GM19043 (cell line): ENCODE measurements at regions not wholly inside any gene's neighbourhood (a gene's known extent, or its start where the extent isn't known, plus 50 kb on each side); places are given as distances from the start of the nearest gene placed in this dataset.
"Not testable (repeated sequence)": the region's sequence is repeated elsewhere in the genome, so short reads cannot be mapped to it uniquely, and the experiment has no call there.

Experiments
- ATAC-seq: cut with Tn5 transposase; IDR thresholded peaks from one replicate; pipeline ENCODE4 v1.9.1; 2021; ENCODE audit warnings: low read depth; ENCODE audit not compliant: unreplicated experiment

DNA sequence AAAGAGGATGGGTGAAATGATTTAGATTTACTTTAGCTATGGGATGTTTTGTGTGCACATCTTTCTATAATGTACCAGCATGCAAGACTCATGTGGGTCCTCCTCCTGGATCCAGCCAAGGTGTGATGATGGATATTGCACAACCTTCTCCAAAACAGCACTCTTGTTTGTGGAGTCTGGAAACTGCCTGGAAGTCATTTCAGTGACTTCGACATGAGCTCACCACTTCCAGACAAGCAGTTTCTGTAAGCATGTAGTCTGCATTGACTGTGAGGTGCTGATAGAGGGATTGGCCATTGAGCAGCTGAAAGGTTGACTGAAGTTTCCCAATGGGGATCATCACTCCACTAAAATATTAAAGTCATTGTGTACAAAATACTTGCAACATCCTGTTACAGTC, 154.0 kb downstream of the TRIB2 start:
- no peak for ATAC-seq

DNA sequence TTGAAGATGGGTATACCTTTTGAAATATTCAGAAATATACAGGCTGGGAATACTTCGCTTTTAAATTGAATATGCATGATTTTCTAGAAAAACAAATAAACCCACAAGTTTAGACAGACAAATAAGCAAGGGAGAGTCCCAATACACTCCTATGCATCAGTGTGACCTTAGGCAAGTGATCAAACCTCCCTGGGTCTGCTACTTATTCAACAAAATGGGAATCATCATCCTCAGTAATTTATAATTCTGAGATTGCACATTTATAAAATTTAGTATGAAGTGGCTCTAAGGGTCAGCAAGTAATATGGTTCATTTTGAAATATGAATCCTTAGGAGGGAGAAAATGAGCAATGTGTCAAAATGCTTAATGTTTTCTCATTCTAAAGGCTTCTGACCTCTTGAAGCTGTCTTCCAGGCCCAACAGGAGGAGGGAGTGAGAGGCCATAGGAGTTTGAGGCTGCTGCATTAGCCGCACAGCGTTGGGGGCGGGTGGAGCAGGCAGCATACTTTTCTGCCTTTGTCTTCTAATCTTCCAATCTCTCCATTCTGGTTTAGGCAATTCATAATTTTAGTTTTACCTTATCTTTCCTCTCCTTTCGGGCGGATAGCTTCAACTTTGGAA, 155.1 kb downstream of the TRIB2 start:
- no peak for ATAC-seq

DNA sequence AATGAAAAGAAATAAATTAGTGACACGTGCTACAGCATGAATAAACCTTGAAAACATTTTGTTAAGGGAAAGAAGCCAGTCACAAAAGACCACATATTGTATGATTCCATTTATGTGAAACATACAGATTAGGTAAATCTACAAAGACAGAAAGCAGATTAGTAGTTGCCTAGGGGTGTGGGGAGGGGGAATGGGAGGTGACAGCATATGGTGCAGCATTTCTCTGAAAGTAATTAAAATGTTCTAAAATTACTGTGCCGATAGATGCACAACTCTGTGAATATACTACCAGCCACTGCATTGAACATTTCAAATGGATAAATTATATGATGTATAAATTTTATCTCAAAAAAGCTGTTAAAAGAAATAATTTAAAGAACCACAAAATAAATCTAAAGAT, 161.0 kb downstream of the TRIB2 start:
- ATAC-seq: no peak

DNA sequence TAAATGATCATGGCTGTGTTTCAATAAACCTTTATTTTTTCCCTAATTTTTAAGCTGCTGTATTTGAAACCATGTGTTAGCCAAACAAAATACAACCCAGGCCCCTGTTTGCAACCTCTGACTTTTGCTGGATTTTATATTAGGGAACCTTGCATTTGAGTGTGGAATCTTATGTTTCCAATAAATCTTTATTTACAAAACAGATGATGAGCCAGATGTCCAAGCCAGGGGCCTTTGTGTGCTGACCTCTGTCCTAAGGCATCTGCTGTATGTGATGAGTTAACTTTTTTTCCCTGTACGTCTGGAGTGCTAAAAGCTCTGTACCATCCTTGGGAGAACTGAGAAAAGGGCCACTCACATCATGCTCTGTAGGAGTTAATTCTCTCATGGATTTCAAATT, 162.9 kb downstream of the TRIB2 start:
- no peak for ATAC-seq

DNA sequence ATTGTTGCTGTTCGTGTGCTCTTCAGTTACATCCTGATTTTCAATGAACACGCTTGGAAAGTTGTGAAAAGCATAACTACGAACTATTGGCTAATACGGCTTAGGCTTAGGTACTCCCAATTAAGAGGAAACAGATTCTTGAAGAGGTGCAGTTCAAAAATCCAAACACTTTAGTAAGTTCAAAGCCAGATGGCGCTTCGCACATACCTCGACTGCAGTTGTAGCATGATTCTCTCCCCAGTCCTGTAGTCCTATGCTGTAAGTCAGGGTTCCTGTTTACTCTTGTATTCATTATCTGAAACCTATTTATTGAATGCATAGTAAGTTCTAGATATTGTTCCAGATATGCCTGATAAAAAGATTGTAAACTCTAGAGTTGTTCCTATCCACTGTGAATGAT, 165.2 kb downstream of the TRIB2 start:
- no peak for ATAC-seq

DNA sequence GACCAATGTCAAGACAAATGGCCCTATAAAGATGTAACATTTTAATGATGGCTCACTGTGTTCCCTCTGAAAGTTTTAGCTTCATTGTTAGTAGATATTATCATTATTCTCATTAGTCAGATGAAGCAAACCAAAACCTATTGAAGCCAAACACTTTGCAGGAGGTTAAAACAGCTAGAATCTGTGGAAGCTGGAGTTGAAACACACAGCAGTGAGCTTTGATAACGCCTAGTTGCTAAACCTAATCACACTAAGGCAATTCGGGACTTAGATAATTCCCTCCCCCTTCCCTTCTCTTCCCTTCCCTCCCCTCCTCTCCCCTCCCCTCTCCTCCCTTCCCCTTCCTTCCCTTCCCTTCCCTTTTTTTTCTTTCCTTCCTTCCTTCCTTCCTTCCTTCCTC, 165.7 kb downstream of the TRIB2 start:
- no peak for ATAC-seq

DNA sequence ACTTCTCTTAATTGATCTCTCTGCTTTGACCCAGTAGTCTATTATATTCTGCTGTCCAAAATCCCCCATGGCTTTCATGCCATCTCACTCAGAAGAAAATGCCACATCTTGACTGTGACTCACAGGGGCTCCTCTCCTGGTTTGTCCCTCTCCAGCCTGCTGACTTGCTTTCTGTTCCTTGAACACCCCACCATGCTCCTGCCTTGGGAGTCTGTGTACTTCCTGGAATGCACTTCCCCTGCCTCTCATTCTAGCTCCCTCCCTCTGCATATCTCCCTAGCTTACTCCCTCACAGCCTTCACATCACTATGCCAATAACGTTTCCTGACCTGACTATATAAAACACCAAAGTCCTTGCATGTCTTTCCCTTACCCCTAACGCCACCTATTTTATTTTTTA, 167.2 kb downstream of the TRIB2 start:
- no peak for ATAC-seq

DNA sequence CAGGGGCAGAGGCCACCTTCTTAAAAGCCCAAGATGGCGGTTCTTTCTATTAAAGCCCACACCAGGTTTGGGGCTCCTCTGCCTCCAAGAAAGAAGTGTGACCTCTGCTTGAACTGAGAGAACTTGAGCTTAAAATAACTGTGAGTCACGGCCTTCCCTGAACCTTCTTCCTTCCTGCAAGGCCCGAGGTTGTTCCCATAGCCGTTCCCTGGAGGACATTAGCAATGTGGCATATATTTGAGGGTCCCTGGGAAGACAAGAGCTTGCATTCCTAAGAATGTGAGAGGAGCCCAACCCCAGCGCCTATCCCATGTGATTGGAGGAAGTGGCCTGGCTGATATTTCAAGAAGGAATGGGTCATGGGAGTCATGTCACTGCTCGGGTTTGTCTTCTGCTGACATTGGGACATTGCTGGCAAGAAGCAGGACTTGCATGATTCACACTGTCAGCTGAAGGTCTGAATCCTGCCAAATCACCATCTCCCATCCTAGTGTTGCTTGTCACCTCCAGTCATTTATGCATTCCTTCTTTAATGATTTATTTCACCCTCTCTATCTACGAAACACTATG, 168.1 kb downstream of the TRIB2 start:
- ATAC-seq: no peak

DNA sequence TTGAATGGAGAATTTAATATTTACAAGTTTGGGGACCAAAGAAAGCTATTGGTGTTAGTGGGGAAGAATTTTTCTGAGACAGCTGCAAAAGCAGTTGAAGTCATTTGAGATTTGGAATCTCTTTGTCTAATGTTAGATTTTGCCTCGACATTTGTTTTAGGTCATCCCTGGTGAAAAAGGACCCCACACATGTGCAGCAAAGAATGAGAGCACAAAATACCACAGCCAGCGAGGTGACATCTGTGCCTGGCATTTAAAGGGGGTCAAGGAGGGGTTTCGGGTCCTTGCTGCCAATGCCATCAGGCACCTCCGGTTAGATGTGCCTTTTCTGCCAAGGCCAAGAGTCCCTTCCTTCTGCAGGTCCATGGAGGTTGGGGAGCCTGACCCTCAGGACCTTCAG, 173.3 kb downstream of the TRIB2 start:
- no peak for ATAC-seq

DNA sequence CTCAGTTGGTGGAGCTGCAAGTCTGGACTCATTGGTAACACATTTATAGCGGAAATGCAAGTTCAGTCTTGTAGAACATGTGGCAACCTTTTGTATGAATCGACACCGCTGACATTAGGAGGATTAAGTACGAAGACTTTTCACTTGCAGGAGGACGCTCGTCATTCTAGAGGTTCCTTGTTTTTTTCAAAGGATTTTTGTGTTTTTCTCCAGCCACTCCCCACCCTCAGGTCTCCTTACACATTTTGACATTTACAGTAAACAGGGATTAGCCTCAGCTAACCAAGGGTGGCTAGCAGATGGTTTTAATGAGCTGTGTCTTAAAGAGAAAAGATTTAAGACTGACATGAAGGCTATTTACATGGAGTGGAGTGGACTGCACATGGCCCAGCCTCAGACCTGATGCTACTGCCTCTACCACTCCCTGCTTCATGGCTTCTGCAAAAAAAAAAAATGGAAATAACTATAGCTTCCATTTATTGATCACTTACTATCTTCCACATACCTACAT, 173.8 kb downstream of the TRIB2 start:
- no peak for ATAC-seq

DNA sequence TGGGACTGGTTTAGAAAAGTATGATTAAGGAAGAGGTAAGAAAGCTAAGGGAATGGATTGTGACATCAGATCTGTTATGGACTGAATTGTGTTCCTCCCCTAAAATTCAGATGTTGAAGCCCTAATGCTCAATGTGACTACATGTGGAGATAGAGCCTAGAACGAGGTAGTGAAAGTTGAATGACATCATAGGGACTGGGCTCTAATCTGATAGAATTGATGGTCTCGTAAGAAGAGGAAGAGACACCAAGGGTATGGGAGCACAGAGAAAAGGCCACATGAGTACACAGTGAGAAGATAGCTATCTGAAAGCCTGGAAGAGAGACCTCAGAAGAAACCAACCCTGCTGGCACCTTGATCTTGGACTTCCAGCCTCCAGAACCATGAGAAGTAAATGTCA, 178.3 kb downstream of the TRIB2 start:
- ATAC-seq: no peak

DNA sequence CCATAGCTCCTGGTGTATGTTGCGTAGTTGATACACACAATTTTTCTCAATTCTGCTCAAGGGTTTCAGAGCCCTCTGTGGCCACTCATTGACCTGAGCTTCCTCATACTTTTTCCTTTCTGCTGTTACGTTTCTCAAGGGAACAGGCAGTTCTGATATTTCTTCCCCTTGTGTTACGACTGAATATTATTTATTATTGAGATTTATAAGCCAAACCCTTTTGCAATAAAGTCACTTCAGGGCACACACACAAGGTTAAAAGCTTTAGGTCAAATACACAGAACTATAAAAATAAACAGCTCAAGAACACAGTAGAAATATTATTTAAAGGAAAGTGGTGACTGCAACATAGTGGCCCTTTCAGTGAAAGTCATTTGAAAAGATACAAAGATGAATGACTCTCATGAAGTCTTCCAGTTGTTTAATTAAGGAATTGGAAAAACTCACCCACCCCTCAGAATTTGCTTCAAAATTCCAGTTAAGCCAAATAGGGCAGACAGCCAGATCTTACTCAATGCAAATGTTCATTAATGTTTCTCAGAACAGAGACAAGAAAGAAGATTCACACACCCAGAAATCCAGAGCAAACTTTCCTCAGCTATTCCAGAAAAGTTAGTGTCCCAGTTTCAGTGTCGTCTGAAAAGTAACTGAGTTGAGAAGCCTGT, 179.7 kb downstream of the TRIB2 start:
- ATAC-seq: no peak

DNA sequence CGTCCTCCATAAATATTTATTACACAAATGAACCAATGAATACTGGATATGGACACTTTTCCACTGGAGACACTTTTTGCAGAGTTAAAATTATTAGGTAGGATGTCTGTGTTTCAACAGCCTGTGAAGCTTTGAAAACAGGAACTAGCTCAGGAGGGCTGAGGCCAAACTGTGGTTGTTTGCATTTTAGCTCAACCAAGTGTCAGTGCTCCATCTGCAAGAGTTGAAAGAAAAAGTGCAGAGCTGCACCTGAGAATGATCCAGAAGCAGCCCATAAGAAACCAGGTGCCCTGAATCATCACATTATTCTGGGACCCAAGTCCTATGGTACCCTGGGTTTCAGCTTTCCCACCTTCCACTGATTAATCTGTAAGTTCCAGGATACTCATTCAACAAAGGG, 180.4 kb downstream of the TRIB2 start:
- no peak for ATAC-seq

DNA sequence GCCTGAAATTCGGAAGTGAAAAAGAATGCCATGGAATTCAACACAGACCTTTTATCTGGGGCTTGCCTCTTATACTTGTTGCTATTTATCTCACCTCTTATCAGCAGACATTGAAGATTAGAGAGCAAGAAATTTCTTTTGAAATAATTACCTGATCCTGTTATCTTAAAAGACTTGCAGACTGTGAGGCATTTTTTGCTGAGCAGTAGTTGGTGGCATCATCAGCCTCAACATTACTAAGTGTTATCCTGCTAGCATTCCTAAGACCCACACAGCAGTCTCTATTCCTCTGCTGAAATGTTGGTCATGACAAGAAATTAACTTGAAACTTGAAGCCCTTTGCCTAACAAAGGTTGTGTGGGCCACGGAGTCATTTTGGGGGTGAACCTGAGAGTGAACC, 186.5 kb downstream of the TRIB2 start:
- ATAC-seq: no peak

DNA sequence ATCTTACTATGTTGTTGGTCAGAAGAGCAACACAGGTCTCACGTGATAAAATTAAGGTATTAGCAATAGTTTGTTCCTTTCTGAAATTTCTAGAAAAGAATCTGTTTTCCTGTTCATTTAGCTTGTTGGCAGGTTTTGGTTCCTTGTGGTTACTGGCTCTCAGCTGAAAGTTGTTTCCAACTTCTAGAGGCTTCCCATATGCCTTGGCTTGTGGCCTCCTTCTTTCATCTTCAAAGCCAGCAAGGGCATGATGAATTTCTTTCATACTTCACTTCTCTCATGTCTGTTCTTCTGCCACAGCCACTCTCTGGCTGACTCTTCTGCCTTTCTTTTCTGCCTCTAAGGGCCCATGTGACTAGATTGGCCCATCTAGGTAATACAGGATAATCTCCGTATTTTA, 193.7 kb downstream of the TRIB2 start:
- no peak for ATAC-seq

DNA sequence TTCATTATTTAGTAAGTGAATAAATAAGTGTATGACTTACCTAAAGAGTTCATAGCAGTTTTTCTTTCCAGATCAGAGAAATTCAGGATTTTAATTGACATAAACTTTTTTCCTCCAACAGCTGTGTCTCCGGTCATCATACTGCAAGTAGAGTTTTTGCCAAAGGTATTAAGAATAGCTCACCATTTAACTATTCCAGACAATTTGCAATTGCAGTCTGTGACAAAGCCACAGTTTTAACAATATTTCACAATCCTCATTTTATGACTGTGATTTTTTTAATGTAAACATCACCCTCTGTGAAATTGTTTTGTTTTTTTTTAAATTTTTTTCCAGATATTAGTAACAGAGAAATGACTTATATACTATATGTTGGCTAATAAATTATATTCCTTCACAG, 199.1 kb downstream of the TRIB2 start:
- no peak for ATAC-seq

DNA sequence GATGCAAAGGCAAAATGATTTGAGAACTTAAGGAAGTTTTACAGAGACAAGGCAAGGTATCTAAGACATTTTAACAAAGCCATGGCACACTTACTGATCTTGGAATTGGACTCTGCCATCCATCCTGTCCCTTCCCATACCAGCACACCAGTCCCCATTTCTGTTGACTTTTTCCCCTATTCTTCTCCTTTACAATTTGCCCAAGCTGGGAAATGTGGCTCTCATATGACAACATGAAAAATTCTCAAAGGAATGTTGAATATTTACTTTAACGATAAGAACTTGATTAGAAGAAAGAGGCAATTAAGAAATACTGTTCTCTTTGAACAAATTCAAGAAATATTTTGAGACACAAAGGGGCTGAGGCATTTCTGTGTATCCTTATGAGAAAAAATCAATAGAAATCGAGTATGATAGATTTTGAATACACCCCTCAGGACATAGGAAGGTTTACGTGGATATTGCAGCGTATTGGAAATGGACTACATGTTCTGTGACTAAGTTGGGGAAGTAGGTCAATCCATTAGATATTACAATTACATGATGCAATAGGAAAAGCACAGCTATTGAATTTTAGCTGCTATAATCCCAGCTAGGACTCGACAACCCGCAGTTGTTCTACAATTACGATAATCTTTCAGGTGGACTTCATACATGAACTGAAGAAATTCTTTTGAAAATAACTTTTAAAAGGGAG, 201.6 kb downstream of the TRIB2 start:
- no peak for ATAC-seq

DNA sequence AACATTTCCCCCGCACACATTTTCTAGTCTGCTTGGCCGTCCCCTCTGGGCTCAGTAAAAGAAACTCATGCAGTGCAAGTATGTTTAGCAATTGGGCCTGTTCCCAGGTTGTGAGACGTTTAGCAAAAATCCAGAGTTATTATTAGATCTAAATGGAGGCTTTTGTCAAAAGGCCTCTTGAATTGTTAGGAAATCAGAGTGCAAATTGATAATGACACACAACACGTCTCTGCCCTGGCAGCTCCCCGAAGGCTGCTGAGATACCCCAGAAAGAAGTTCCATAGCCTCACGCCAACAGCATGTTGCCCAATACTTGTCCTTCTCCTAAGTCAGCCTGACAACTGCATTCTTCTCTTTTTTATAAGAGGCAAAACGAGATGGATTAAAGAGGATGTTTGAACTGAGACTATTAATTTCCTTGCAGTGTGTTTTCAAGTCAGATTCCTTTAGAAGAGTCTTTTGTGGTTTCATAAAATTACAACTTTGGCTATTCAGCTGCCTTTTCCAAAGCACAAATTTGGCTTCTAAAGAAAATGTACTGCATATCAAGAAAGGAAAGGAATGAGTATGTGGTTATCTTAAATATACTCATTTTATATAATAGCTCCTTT, 202.2 kb downstream of the TRIB2 start:
- no peak for ATAC-seq

DNA sequence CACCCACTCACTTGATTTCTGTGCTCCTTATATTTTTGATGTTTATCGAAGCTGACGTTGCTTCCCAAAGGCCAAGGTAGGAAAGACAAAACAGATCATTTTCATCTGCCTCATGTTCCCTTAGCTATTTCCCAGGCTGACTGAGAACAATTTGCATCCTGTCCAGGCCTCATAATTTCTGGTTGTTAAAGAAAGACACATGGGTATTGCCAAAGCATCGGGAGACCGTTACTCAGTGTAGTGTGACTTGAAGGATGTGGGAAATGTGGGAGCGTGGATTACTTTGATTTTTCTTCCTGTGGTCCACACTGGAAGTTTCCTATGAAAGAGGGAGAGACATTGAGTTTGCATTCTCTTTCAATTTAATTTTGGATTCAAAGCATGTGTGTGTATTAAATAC, 204.6 kb downstream of the TRIB2 start:
- ATAC-seq: no peak

DNA sequence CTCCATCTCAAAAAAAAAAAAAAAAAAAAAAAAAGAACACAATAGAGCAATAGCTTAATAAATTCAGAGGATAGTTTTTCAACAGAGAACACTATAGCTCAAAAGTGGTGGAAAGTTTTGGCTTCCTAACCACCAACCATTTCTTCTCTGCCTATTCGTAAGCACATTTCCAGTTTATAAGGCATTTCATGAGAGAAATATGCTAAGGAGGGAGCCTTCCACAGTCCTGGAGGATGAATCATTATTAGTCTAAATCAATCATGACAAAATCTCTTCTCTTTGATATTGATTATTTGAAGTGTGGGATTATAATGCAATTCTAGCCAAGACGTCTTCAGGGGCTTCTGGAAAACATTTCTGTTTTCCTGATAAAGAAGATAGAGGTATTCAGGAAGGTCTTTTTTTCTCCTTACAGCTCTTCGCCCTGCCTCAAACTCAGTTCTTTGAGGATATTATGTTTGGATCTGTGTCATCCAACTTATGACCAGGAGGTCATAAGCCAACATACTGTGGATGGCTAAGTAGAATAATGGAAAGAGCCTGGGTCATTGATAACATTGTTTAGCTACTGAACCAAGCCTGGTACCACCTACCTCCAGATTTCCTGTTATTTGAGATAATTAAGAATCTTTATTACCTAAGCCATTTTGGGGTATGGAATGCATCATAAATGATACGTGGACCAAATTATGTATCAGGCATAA, 207.3 kb downstream of the TRIB2 start:
- no peak for ATAC-seq

DNA sequence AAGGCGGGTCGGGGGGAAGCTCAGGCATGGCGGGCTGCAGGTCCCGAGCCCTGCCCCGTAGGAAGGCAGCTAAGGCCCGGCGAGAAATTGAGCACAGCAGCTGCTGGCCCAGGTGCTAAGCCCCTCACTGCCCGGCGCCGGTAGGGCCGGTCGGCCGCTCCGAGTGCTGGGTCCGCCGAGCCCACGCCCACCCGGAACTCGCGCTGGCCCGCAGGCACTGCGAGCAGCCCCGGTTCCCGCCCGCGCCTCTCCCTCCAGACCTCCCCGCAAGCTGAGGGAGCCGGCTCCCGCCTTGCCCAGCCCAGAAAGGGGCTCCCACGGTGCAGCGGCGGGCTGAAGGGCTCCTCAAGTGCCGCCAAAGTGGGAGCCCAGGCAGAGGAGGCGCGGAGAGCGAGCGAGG, 209.9 kb downstream of the TRIB2 start:
- not testable (repeated sequence) for ATAC-seq
